HepG2 (cell line): ENCODE measurements at regions not wholly inside any gene's neighbourhood (a gene's known extent, or its start where the extent isn't known, plus 50 kb on each side); places are given as distances from the start of the nearest gene placed in this dataset.
A peak's percentile ranks its signal among the peaks of the same experiment; 100 is the strongest.

Experiments used
- HNF1A ChIP-seq, 2 experiments: sonication (generic) in 1 of 2; formaldehyde crosslinking in 1 of 2; IDR thresholded peaks; 2 replicates each; pipeline versions ENCODE4 v1.4.0 to v1.6.1; 2016 to 2020; ENCODE audit warnings: borderline replicate concordance in 1 of 2, low read depth in 1 of 2, mild to moderate bottlenecking in 1 of 2, missing genetic modification reagents in 1 of 2
- IRX3 ChIP-seq: sonication (generic); formaldehyde crosslinking; IDR thresholded peaks from 2 replicates; pipeline ENCODE4 v1.8.1; 2023; ENCODE audit warnings: mild to moderate bottlenecking, low read depth, missing genetic modification reagents, borderline replicate concordance
- MIER2 ChIP-seq: IDR thresholded peaks from 2 replicates; pipeline ENCODE4 v1.6.1; 2016; ENCODE audit warnings: missing biosample characterization, missing genetic modification reagents
- ZNF383 ChIP-seq: sonication (generic); formaldehyde crosslinking; IDR thresholded peaks from 2 replicates; pipeline ENCODE4 v1.4.0; 2020; ENCODE audit warnings: missing genetic modification reagents, mild to moderate bottlenecking, borderline replicate concordance
- ZNF44 ChIP-seq: sonication (generic); formaldehyde crosslinking; IDR thresholded peaks from 2 replicates; pipeline ENCODE4 v1.5.1; 2020; ENCODE audit warnings: mild to moderate bottlenecking, missing genetic modification reagents
- ZNF557 ChIP-seq: sonication (generic); formaldehyde crosslinking; IDR thresholded peaks from 2 replicates; pipeline ENCODE4 v1.4.0; 2020; ENCODE audit warnings: missing genetic modification reagents
- ZNF614 ChIP-seq: IDR thresholded peaks from 2 replicates; pipeline ENCODE4 v1.6.1; 2018; ENCODE audit warnings: missing biosample characterization, missing genetic modification reagents, inconsistent platforms, borderline replicate concordance
- ZNF687 ChIP-seq: sonication (generic); formaldehyde crosslinking; IDR thresholded peaks from 2 replicates; pipeline ENCODE4 v1.5.1; 2020; ENCODE audit warnings: mild to moderate bottlenecking, missing genetic modification reagents, moderate library complexity
- TF ChIP-seq, protein P1 (sequence below): sonication (generic); formaldehyde crosslinking; IDR thresholded peaks from 2 replicates; pipeline ENCODE4 v1.4.0; 2020; ENCODE audit warnings: missing genetic modification reagents
- TF ChIP-seq, protein P2 (sequence below): sonication (generic); formaldehyde crosslinking; IDR thresholded peaks from 2 replicates; pipeline ENCODE4 v1.5.0; 2020; ENCODE audit warnings: mild to moderate bottlenecking, missing genetic modification reagents, borderline replicate concordance

DNA sequence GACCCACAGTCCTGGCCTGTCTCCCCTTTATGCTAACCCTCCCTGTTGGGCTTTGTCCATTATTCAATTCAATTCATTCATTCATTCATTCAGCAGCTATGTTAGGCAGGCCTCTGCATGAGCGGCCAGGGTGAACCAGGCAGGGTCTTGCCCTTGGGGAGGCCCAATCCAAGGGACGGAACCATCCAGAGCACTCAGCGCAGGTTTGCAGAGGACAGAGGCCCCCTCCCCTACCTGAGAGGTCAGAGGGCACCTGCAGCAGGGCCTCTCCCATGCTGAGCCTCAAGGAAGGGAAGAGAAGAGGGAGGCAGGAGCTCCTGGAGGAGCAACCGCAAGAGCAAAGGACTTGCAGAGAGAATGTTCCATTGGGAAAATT lies 61.4 kb downstream of the C9orf50 start (continued):
- peak; percentile 59; the same call in 1 of the 2 replicates for TF ChIP-seq ZNF687
- TF ChIP-seq, protein P1, sequence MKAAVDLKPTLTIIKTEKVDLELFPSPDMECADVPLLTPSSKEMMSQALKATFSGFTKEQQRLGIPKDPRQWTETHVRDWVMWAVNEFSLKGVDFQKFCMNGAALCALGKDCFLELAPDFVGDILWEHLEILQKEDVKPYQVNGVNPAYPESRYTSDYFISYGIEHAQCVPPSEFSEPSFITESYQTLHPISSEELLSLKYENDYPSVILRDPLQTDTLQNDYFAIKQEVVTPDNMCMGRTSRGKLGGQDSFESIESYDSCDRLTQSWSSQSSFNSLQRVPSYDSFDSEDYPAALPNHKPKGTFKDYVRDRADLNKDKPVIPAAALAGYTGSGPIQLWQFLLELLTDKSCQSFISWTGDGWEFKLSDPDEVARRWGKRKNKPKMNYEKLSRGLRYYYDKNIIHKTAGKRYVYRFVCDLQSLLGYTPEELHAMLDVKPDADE, result no peak
- TF ChIP-seq IRX3, result no peak
- no peak for TF ChIP-seq ZNF383 (CRISPR knock-in tag)
- TF ChIP-seq MIER2 (CRISPR knock-in tag), result no peak
- no peak for TF ChIP-seq ZNF44 (CRISPR knock-in tag)
- TF ChIP-seq ZNF557 (CRISPR knock-in tag), result no peak
- no peak for TF ChIP-seq ZNF614
- TF ChIP-seq, protein P2, sequence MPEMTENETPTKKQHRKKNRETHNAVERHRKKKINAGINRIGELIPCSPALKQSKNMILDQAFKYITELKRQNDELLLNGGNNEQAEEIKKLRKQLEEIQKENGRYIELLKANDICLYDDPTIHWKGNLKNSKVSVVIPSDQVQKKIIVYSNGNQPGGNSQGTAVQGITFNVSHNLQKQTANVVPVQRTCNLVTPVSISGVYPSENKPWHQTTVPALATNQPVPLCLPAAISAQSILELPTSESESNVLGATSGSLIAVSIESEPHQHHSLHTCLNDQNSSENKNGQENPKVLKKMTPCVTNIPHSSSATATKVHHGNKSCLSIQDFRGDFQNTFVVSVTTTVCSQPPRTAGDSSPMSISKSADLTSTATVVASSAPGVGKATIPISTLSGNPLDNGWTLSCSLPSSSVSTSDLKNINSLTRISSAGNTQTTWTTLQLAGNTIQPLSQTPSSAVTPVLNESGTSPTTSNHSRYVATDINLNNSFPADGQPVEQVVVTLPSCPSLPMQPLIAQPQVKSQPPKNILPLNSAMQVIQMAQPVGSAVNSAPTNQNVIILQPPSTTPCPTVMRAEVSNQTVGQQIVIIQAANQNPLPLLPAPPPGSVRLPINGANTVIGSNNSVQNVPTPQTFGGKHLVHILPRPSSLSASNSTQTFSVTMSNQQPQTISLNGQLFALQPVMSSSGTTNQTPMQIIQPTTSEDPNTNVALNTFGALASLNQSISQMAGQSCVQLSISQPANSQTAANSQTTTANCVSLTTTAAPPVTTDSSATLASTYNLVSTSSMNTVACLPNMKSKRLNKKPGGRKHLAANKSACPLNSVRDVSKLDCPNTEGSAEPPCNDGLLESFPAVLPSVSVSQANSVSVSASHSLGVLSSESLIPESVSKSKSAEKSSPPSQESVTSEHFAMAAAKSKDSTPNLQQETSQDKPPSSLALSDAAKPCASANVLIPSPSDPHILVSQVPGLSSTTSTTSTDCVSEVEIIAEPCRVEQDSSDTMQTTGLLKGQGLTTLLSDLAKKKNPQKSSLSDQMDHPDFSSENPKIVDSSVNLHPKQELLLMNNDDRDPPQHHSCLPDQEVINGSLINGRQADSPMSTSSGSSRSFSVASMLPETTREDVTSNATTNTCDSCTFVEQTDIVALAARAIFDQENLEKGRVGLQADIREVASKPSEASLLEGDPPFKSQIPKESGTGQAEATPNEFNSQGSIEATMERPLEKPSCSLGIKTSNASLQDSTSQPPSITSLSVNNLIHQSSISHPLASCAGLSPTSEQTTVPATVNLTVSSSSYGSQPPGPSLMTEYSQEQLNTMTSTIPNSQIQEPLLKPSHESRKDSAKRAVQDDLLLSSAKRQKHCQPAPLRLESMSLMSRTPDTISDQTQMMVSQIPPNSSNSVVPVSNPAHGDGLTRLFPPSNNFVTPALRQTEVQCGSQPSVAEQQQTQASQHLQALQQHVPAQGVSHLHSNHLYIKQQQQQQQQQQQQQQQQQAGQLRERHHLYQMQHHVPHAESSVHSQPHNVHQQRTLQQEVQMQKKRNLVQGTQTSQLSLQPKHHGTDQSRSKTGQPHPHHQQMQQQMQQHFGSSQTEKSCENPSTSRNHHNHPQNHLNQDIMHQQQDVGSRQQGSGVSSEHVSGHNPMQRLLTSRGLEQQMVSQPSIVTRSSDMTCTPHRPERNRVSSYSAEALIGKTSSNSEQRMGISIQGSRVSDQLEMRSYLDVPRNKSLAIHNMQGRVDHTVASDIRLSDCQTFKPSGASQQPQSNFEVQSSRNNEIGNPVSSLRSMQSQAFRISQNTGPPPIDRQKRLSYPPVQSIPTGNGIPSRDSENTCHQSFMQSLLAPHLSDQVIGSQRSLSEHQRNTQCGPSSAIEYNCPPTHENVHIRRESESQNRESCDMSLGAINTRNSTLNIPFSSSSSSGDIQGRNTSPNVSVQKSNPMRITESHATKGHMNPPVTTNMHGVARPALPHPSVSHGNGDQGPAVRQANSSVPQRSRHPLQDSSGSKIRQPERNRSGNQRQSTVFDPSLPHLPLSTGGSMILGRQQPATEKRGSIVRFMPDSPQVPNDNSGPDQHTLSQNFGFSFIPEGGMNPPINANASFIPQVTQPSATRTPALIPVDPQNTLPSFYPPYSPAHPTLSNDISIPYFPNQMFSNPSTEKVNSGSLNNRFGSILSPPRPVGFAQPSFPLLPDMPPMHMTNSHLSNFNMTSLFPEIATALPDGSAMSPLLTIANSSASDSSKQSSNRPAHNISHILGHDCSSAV (CRISPR knock-in tag), result peak; percentile 53; the same call in 1 of the 2 replicates
- no peak for TF ChIP-seq HNF1A (IDR thresholded peaks at IDR 0.05; ENCODE audit: low read depth)
- no peak for TF ChIP-seq HNF1A (CRISPR knock-in tag; IDR thresholded peaks at IDR 0.05; ENCODE audit: borderline replicate concordance)
